ENCODE measurements at regions not wholly inside any gene's neighbourhood (a gene's known extent, or its start where the extent isn't known, plus 50 kb on each side); places are given as distances from the start of the nearest gene placed in this dataset.

DNA sequence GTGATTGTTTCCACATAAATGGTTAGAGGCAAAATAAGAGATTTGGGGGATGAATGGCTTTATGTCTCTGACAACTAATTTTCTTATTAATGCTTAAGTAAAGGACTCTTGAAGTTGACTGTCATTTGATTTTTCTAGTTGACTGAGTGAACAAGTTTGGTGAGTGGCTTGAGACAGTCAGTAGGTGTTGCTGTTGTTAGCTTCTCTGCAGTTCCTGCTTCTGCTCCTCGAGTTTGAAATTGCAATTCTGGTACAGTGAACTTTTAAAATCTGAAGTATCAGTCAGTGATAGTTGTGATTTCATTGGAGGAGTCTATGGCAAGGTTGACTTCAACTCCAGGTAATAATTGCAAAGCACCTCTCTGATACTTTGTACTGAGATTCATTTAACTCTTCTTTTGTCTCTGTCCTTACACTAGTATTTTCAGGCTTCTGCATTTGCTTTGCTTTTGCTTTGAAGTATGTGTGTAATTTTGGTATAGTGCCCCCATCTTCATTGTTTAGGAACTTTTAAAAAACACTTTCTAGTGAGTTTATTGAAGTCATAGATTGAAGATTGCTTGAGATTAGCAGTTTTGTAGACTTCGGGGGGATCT, 415.5 kb downstream of the PCNX1 start:
- TF ChIP-seq, protein P1, sequence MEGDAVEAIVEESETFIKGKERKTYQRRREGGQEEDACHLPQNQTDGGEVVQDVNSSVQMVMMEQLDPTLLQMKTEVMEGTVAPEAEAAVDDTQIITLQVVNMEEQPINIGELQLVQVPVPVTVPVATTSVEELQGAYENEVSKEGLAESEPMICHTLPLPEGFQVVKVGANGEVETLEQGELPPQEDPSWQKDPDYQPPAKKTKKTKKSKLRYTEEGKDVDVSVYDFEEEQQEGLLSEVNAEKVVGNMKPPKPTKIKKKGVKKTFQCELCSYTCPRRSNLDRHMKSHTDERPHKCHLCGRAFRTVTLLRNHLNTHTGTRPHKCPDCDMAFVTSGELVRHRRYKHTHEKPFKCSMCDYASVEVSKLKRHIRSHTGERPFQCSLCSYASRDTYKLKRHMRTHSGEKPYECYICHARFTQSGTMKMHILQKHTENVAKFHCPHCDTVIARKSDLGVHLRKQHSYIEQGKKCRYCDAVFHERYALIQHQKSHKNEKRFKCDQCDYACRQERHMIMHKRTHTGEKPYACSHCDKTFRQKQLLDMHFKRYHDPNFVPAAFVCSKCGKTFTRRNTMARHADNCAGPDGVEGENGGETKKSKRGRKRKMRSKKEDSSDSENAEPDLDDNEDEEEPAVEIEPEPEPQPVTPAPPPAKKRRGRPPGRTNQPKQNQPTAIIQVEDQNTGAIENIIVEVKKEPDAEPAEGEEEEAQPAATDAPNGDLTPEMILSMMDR (IDR thresholded peaks at IDR 0.05; ENCODE audit: low read depth, low read length), result peak; percentile 38
- no peak for TF ChIP-seq POLR2A (IDR thresholded peaks at IDR 0.05; ENCODE audit: extremely low read depth, insufficient read length)

Measured in NB4 (cell line).